Suppressor macrophage (primary cell): ENCODE measurements at regions not wholly inside any gene's neighbourhood (a gene's known extent, or its start where the extent isn't known, plus 50 kb on each side); places are given as distances from the start of the nearest gene placed in this dataset.
"Not testable (repeated sequence)": the region's sequence is repeated elsewhere in the genome, so short reads cannot be mapped to it uniquely, and the experiment has no call there.

ENCODE experiments used
- DNase-seq, 4 experiments: peaks; one replicate each; pipeline ENCODE4 v3.0.0-alpha.2; 2020 to 2022

DNA sequence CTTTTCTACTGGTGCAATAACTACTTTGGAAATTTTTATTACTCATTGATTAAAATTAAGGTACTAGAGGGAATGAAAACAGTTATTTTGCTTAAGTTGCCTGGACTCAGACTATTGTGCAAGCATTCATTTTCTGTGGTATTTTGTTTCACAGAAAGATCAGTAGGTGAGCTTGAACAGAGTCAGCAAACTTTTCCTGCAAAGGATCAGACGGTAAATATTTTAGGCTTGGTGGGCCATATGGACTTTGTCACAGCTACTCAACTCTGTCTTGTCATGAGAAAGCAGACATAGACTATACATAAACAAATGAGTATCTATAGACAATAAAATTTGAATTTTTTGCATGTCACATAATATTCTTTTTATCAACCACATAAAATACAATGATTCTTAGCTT, 1036.4 kb downstream of the NR2F1-AS1 start:
- no peak for DNase-seq

DNA sequence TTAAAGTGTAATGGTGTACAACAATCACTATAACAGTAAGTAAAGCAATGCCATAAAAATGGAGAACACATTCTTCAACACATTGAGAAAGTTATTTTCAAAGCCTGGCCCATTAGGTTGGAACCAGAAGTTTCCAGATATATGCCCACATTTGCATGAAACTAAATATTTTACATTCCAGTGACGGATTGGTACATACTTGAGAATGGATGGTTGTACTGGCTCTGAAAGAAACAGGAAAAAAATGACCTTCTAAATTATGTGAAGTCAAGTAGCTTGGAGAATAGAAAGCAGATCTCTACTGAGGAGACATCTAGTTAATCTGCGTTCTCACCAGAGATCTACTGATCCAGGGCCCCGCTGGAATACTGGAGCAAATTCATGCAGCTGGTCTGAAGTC, 1037.0 kb downstream of the NR2F1-AS1 start:
- DNase-seq: no peak

GRCh38 chr5:92543201-92543600, 1037.8 kb downstream of the NR2F1-AS1 start:
- DNase-seq: no peak

GRCh38 chr5:92542017-92542416, 1039.0 kb downstream of the NR2F1-AS1 start:
- not testable (repeated sequence) for DNase-seq

- no peak for DNase-seq
These were observed 1053.5 kb downstream of the NR2F1-AS1 start for GRCh38 chr5:92527311-92528078.

DNA sequence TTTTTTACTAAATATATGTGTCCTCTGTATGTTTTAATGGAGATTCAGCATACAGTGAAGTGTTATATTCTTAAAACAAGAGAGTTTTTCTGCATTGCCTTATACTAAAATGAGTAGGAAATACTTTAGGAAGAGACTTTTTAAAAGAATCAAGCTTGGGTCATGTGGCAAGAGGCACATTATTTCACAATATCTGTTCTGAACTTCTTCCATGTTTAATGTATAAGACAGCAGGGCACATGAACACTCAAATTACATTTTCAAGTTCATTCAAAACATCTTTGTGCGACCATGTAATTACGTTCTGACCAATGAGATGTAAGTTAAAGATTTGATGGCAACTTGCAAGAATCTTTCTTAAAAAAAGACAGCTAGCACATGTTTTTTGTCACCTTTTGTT, 1055.9 kb downstream of the NR2F1-AS1 start:
- no peak for DNase-seq

- DNase-seq: no peak
These were observed 1061.0 kb downstream of the NR2F1-AS1 start for GRCh38 chr5:92519811-92520632.

DNA sequence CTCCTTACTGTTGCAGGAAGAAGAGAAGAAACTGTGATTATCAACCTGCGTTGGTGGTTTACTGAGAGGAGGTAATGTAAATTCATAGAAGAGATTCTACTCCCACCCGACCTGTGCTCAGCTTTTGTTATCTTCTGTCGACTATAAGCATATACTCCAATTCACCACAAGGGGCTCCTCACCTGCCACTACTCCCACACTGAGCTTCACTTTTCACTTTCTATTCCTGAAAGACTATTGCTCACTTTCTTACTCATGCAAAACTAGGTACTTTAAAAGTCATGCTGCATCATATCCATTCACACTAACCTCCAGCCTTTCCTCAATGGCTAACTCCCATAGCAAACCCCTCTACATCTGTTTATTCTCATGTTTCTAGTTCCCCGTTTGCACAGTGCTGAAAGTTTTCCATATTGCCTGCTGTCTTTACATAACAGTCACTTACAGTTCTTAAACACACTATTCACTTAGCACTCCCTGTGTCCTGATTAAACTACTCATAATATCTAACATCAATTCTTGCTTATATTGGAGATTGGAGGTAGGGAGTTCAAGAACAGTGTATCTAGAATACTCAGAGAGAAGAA, 1062.6 kb downstream of the NR2F1-AS1 start:
- peak in 1 of 4 experiments; percentile 1 for DNase-seq

- DNase-seq: no peak
These were observed 1066.1 kb downstream of the NR2F1-AS1 start for GRCh38 chr5:92514896-92515295.

- DNase-seq: no peak
These were observed 1068.0 kb downstream of the NR2F1-AS1 start for GRCh38 chr5:92513067-92513466.

- no peak for DNase-seq
These were observed 1072.7 kb downstream of the NR2F1-AS1 start for GRCh38 chr5:92508271-92508670.

DNA sequence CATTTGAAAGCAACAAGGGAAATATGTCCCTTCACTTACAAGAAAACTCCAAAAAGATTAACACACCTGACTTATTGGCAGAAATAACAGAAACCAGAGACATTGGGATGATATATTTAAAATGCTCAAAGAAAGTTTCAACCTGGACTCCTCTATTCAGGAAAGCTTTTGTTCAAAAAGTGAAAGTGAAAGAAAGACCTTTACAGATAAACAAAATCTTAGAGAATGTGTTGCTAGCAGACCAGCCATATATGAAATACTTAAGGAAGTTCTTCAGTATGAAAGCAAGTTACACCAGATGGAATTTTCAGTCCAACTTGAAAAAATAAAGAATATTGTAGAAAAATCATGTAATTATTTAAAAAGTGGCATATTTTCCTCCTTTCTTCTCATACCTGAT, 1075.1 kb downstream of the NR2F1-AS1 start:
- no peak for DNase-seq

GRCh38 chr5:92505145-92505544, 1075.9 kb downstream of the NR2F1-AS1 start:
- no peak for DNase-seq

- DNase-seq: no peak
These were observed 1076.7 kb downstream of the NR2F1-AS1 start for GRCh38 chr5:92504346-92504745.

GRCh38 chr5:92500752-92501151, 1080.3 kb downstream of the NR2F1-AS1 start:
- DNase-seq: no peak

DNA sequence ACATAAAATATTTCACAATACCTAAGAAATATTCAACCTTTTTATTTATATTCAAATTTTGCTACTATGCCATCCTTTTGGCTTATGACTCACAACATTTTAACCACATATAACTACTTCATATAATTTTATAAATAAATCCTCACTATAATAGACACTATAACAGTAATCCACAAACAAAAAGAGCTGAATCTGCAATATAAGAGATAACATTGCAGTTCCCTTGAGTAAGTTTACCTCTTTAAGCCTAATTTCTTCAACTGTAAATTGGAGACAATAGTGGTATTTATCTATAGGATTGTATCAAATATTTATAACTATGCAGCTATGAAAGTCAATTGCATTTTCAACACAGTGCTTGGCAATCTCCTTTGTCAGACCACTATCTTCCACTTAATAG, 1084.5 kb downstream of the NR2F1-AS1 start:
- no peak for DNase-seq

GRCh38 chr5:92494508-92494907, 1086.5 kb downstream of the NR2F1-AS1 start:
- DNase-seq: no peak

DNA sequence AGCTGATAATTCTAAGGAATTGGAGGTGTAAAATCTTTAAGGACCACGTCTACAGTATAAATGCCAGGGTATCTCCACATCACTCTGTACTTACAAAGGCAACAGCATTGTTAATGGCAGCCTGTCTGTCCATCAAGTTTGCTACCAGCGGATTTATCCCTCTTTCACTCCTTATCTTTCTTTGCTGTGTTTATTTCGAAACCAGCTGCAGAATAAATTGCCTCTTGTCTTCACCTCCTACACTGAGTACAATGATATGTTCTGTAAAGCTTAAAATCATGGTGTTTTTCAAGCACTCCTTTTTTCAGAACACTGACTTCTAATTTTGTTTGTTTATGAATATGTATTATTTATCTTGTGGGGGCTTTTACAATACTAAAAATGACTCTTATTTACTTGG, 1088.1 kb downstream of the NR2F1-AS1 start:
- DNase-seq: no peak

DNA sequence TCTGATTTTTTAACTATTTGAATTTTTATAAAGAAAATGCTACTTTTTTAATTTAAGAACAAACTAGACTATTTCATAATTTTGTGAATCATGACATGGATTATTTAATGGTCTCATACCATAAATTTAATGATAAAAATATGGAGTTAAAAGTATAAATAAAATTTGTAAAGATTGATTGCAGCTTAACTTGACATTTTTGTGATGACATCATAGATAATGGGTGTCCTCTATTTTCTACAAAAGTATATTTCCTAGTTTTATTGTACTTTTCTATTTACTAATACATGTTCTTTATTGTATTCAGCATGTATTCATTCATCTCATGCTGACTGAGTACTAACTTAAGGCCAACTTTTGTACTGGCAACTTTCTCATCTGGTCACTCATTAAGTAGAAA, 1096.5 kb downstream of the NR2F1-AS1 start:
- no peak for DNase-seq

GRCh38 chr5:92472981-92473566, 1090.0 kb upstream of the ARRDC3 start:
- no peak for DNase-seq

GRCh38 chr5:92471861-92472260, 1088.7 kb upstream of the ARRDC3 start:
- no peak for DNase-seq

DNA sequence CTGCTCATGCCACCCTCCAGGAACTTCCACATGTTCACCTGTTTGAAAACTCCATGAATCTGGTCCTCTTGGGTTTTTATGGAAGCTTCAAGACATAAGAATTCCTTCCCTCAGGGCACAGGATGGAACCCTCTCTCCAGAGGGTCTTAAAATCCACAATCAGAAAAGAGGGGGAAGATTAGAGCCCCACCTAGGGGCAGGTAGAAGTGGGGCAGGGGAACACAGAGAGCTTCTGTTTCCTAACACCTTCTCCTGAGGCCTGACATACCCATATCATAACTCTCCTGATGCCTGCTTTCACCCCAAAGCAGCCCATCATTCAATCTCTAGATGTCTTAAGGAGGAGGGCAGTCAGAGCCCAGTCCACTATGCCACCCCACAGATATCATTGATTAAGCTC, 1087.7 kb upstream of the ARRDC3 start:
- no peak for DNase-seq

DNA sequence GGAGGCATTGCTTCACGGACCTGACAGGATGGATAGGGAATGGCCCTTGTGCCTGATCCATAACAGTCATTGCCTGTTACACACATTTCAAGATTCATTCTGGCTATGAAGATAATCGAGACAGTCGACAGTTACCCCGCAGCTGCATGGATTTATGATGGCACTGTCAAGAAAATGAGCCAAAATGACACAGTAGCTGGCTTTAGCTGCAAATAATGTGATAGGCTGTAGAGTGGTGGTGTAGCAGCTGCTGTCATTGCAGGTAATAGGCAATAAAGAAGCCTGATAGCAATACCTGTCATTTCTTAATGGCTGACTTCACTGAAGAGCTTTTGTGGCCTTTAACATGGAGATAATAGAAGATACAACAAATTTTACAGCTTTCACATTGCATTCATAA, 1085.2 kb upstream of the ARRDC3 start:
- no peak for DNase-seq
